Gastrocnemius medialis (tissue), 4 donors: ENCODE measurements at regions not wholly inside any gene's neighbourhood (a gene's known extent, or its start where the extent isn't known, plus 50 kb on each side); places are given as distances from the start of the nearest gene placed in this dataset.

Source experiments
- ATAC-seq, 2 donors: fragments of 150-250 bp; one replicate each; pipeline ENCODE4 v1.9.1; 2016
- DNase-seq, 2 donors: peaks; one replicate each; pipeline ENCODE4 v3.0.0-alpha.2; 2019
- H3K27ac ChIP-seq, 4 donors: fragments of 200-600 bp; sonication (generic); 1 replicate in 1 of 4; 2 replicates in 3 of 4; pipeline ENCODE4 v1.5.1; 2016 to 2018; ENCODE audit warnings: mild to moderate bottlenecking in 2 of 4, moderate library complexity in 1 of 4
- H3K27me3 ChIP-seq, 3 donors: fragments of 200-600 bp; sonication (generic) in 2 of 3; 1 replicate in 1 of 3; 2 replicates in 2 of 3; pipeline versions ENCODE4 v1.5.1 to v1.6.0; 2016 to 2019; ENCODE audit warnings: mild to moderate bottlenecking in 1 of 3, moderate library complexity in 1 of 3
- H3K36me3 ChIP-seq, 2 donors: fragments of 200-600 bp; sonication (generic) in 1 of 2; one replicate each; pipeline ENCODE4 v1.5.1; 2017 to 2018
- H3K4me1 ChIP-seq, 2 donors: fragments of 200-600 bp; sonication (generic) in 1 of 2; one replicate each; pipeline ENCODE4 v1.5.1; 2016 to 2017; ENCODE audit warnings: mild to moderate bottlenecking in 2 of 2
- H3K4me3 ChIP-seq, 4 donors: fragments of 200-600 bp; sonication (generic) in 3 of 4; 1 replicate in 1 of 4; 2 replicates in 3 of 4; pipeline ENCODE4 v1.5.1; 2016 to 2019; ENCODE audit warnings: mild to moderate bottlenecking in 2 of 4
- H3K9me3 ChIP-seq, 3 donors: fragments of 200-600 bp; sonication (generic) in 2 of 3; 1 replicate in 1 of 3; 2 replicates in 2 of 3; pipeline ENCODE4 v1.5.1; 2016 to 2019
- POLR2A ChIP-seq, 2 donors: fragments of 450-650 bp; IDR thresholded peaks; one replicate each; pipeline ENCODE4 v1.6.1; 2017; ENCODE audit warnings: antibody characterized with exemption in 2 of 2, mild to moderate bottlenecking in 2 of 2, moderate library complexity in 2 of 2
- in situ Hi-C, 4 donors: fragments of 200-750 bp; cut with MboI; loops; one replicate each; pipeline versions ENCODE4 v1.15.0 to v1.8.0; 2017; ENCODE audit warnings: low sequenced_read_pairs in 4 of 4
- intact Hi-C: fragments of 100-400 bp; cut with DNase I; formaldehyde crosslinking; loops from one replicate; pipeline ENCODE4 v1.15.1; 2023; ENCODE audit warnings: low total_unique reads
- TF ChIP-seq, protein P1 (sequence below), 5 experiments: fragments of 450-650 bp in 3 of 5; fragments of 200-600 bp in 2 of 5; sonication (generic) in 2 of 5; IDR thresholded peaks in 4 of 5; conservative IDR thresholded peaks in 1 of 5; 1 replicate in 4 of 5; 2 replicates in 1 of 5; pipeline ENCODE4 v1.5.1; 2016 to 2019; ENCODE audit warnings: antibody characterized with exemption in 5 of 5, mild to moderate bottlenecking in 3 of 5, moderate library complexity in 3 of 5

DNA sequence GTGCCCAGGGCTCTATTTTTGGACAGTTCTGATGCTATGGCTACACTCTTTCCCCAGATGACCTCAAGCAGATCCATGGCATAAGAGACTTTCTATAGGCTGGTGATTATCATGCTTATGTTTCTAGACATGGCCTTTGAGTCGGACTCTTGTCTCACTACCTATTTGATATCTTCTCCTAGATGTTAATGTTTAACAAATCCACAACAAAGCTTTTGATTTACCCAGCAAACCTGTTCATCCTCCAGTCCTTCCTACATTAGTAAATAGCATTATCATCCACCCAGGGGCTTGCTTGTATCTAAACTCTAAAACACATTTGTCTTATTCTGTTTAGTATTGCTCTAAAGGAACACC is 188.7 kb downstream of the CSNK2A3 start:
- Histone ChIP-seq H3K9me3 (no peaks in the 10 kb centered on the region), H3K27ac (no peak overlapping the region), H3K4me3 (no peak overlapping the region), H3K4me1 (peaks cover 14 to 28% of the 10 kb centered on the region in 2 donors), H3K27me3 (no peaks in the 10 kb centered on the region), H3K36me3 (no peaks in the 10 kb centered on the region)
- intact Hi-C loops = no loop called here
- TF ChIP-seq, protein P1, sequence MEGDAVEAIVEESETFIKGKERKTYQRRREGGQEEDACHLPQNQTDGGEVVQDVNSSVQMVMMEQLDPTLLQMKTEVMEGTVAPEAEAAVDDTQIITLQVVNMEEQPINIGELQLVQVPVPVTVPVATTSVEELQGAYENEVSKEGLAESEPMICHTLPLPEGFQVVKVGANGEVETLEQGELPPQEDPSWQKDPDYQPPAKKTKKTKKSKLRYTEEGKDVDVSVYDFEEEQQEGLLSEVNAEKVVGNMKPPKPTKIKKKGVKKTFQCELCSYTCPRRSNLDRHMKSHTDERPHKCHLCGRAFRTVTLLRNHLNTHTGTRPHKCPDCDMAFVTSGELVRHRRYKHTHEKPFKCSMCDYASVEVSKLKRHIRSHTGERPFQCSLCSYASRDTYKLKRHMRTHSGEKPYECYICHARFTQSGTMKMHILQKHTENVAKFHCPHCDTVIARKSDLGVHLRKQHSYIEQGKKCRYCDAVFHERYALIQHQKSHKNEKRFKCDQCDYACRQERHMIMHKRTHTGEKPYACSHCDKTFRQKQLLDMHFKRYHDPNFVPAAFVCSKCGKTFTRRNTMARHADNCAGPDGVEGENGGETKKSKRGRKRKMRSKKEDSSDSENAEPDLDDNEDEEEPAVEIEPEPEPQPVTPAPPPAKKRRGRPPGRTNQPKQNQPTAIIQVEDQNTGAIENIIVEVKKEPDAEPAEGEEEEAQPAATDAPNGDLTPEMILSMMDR (IDR thresholded peaks at IDR 0.05 in 4 of 5, conservative IDR thresholded peaks at IDR 0.05 in 1 of 5) = no peak
- TF ChIP-seq POLR2A (IDR thresholded peaks at IDR 0.05) = no peak
- in situ Hi-C loops = no loop called here
- ATAC-seq = no peak
- DNase-seq = no peak

DNA sequence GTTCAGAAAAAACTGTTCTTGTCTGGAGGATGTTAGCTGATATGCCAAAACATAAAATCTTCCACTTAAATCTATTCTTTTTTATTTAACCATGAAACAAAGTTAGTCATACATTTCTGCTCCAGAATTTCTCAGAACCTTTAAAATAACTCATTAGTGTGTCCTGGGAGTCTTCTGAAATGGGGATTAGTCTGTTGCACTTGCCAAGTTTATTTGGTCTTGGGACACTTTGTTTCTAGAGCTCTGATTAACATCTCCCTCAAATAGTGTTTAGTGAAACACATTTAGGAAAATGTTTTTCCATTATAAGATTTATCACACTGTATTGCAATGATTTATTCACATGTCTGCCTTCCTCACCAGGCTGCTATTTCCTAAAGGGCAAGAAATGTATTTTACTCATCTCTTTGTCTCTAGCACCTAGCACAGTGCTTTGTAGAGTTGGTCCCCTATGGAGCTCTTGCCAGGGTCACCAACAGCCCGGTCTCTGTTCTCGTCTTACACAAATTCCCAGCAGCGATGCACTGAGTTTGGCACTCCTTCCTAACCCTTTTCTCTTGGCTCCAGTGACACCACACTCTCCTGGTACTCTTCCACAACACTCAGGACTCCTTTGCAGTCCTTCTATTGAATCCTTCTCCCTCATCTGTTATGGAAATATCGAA is 189.2 kb downstream of the CSNK2A3 start:
- no peak for DNase-seq
- in situ Hi-C loops (no loop called here), intact Hi-C loops (no loop called here)
- Histone ChIP-seq H3K27ac (no peak overlapping the region), H3K9me3 (no peaks in the 10 kb centered on the region), H3K4me3 (no peak overlapping the region), H3K27me3 (no peaks in the 10 kb centered on the region), H3K36me3 (no peaks in the 10 kb centered on the region), H3K4me1 (peaks cover 14 to 28% of the 10 kb centered on the region in 2 donors)
- ATAC-seq = peak in 1 of 2 donors; percentile 21
- TF ChIP-seq, protein P1 (IDR thresholded peaks at IDR 0.05 in 4 of 5, conservative IDR thresholded peaks at IDR 0.05 in 1 of 5) = no peak
- no peak for TF ChIP-seq POLR2A (IDR thresholded peaks at IDR 0.05)

DNA sequence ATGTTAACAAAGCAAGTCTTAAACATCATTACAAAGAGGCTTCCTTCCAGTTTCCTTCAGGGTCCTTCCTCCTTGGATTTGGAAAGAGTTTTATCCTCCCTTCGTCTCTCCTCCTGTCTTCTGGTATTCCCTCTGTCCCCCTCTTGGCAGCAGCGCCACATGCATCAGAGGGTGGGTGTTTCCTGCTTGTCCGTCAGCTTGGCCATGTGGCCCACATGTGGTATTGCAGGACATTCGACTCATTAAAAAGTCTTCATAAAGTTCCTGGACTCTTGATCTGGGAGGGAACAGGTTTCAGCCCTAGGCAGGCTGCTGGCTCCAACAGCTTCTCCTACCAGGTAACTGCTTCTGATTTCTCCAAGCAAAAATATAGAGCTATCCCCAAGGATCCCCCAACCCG is 189.8 kb downstream of the CSNK2A3 start:
- Histone ChIP-seq H3K4me1 (peaks cover 10 to 22% of the 10 kb centered on the region in 2 donors), H3K27ac (no peak overlapping the region), H3K9me3 (no peaks in the 10 kb centered on the region), H3K4me3 (no peak overlapping the region), H3K27me3 (no peaks in the 10 kb centered on the region), H3K36me3 (no peaks in the 10 kb centered on the region)
- TF ChIP-seq, protein P1 (IDR thresholded peaks at IDR 0.05 in 4 of 5, conservative IDR thresholded peaks at IDR 0.05 in 1 of 5) = peak in 1 of 5 experiments; percentile 19
- TF ChIP-seq POLR2A (IDR thresholded peaks at IDR 0.05) = no peak
- no peak for ATAC-seq
- intact Hi-C loops (no loop called here), in situ Hi-C loops (no loop called here)
- DNase-seq = no peak

DNA sequence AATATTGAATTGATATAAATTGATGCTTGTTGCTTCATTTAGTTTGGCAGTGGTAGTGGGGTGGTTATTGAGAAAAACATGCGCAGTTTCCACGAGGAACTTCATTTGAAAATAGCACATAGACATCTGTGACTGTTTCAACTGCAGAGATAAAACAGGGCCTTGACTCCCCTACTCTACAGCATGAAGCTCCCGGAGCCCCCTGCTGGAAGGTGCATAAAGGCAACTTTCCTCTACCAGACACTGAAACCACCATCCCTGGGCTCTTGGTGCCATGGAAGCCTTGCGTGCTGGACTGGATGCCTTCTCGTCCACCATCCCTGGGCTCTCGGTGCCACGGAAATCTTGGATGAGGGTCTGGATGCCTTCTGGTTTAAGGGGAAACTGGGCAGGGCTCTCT is 195.9 kb downstream of the CSNK2A3 start:
- Histone ChIP-seq H3K27ac (no peak overlapping the region), H3K27me3 (no peaks in the 10 kb centered on the region), H3K36me3 (no peaks in the 10 kb centered on the region), H3K4me3 (no peak overlapping the region), H3K4me1 (no peaks in the 10 kb centered on the region), H3K9me3 (no peaks in the 10 kb centered on the region)
- intact Hi-C loops = loop anchor here (1.0 kb wide), 1 partner anchor 120 kb away; no protein-coding TSS in a partner anchor
- TF ChIP-seq POLR2A (IDR thresholded peaks at IDR 0.05) = no peak
- TF ChIP-seq, protein P1 (IDR thresholded peaks at IDR 0.05 in 4 of 5, conservative IDR thresholded peaks at IDR 0.05 in 1 of 5) = peak in 4 of 5 experiments; percentile 22 to 51 (median 30)
- in situ Hi-C loops = loop anchor here in 1 of 4 donors (10.0 kb wide), 1 partner anchor 112 kb away; no protein-coding TSS in a partner anchor
- DNase-seq (no peak), ATAC-seq (peak in 1 of 2 donors; percentile 77)
